Mesendoderm (in vitro differentiated cells): ENCODE measurements at regions not wholly inside any gene's neighbourhood (a gene's known extent, or its start where the extent isn't known, plus 50 kb on each side); places are given as distances from the start of the nearest gene placed in this dataset.
"Not testable (repeated sequence)": the region's sequence is repeated elsewhere in the genome, so short reads cannot be mapped to it uniquely, and the experiment has no call there.

Source experiments
- DNase-seq: peaks from one replicate; pipeline ENCODE4 v3.0.0; 2013
- H2AK5ac ChIP-seq: 2 replicates; pipeline ENCODE4 v1.6.1; 2013; ENCODE audit warnings: low read length, inconsistent platforms
- H2BK120ac ChIP-seq: 2 replicates; pipeline ENCODE4 v1.6.1; 2013; ENCODE audit warnings: low read depth, mild to moderate bottlenecking, low read length, moderate library complexity, mixed read lengths
- H2BK15ac ChIP-seq: replicated peaks from 2 replicates; pipeline ENCODE4 v1.6.1; 2013; ENCODE audit warnings: low read depth, mild to moderate bottlenecking, moderate library complexity
- H2BK5ac ChIP-seq: 2 replicates; pipeline ENCODE4 v1.6.1; 2013; ENCODE audit warnings: low read length, inconsistent platforms
- H3K18ac ChIP-seq: 2 replicates; pipeline ENCODE4 v1.6.1; 2013; ENCODE audit warnings: mild to moderate bottlenecking, low read length, mixed read lengths
- H3K23ac ChIP-seq: one replicate; pipeline ENCODE4 v1.6.1; 2013; ENCODE audit warnings: low read length
- H3K27ac ChIP-seq: 2 replicates; pipeline ENCODE4 v1.5.1; 2013; ENCODE audit warnings: low read depth, mild to moderate bottlenecking, inconsistent platforms, low read length, moderate library complexity
- H3K27me3 ChIP-seq: 2 replicates; pipeline ENCODE4 v1.6.1; 2013; ENCODE audit warnings: low read length, control low read depth, mild to moderate bottlenecking, inconsistent platforms; ENCODE audit not compliant: insufficient read depth, poor library complexity
- H3K36me3 ChIP-seq: 2 replicates; pipeline ENCODE4 v1.6.1; 2013; ENCODE audit warnings: low read length, inconsistent platforms; ENCODE audit not compliant: control insufficient read depth, insufficient read depth
- H3K4ac ChIP-seq: one replicate; pipeline ENCODE4 v1.6.1; 2013; ENCODE audit warnings: low read depth, mild to moderate bottlenecking, low read length, moderate library complexity
- H3K4me1 ChIP-seq: 2 replicates; pipeline ENCODE4 v1.6.1; 2013; ENCODE audit warnings: low read depth, low read length, inconsistent platforms; ENCODE audit not compliant: control insufficient read depth
- H3K4me2 ChIP-seq: 2 replicates; pipeline ENCODE4 v1.6.1; 2013; ENCODE audit warnings: low read length
- H3K4me3 ChIP-seq: 2 replicates; pipeline ENCODE4 v1.5.1; 2013; ENCODE audit warnings: mild to moderate bottlenecking, low read length
- H3K56ac ChIP-seq: one replicate; pipeline ENCODE4 v1.6.1; 2013; ENCODE audit warnings: low read length
- H3K79me1 ChIP-seq: 2 replicates; pipeline ENCODE4 v1.6.1; 2013; ENCODE audit warnings: low read length, inconsistent platforms
- H3K79me2 ChIP-seq: 2 replicates; pipeline ENCODE4 v1.6.1; 2013; ENCODE audit warnings: mild to moderate bottlenecking, low read length; ENCODE audit not compliant: control insufficient read depth, insufficient read depth
- H3K9ac ChIP-seq: 2 replicates; pipeline ENCODE4 v1.6.1; 2013; ENCODE audit warnings: low read length, inconsistent platforms
- H4K5ac ChIP-seq: one replicate; pipeline ENCODE4 v1.6.1; 2013; ENCODE audit warnings: low read length
- H4K8ac ChIP-seq: one replicate; pipeline ENCODE4 v1.6.1; 2013; ENCODE audit warnings: low read depth, mild to moderate bottlenecking, control low read depth, low read length, moderate library complexity
- WGBS: extraction: QIAGEN DNeasy Blood & Tissue Kit; methylation state at CpG from one replicate; pipeline ENCODE4 v1.1.7; 2013; ENCODE audit warnings: low lambda C conversion rate, missing lambda C conversion rate; ENCODE audit not compliant: insufficient coverage; ENCODE audit errors: extremely low coverage; 5-methylcytosine and 5-hydroxymethylcytosine counted together

DNA sequence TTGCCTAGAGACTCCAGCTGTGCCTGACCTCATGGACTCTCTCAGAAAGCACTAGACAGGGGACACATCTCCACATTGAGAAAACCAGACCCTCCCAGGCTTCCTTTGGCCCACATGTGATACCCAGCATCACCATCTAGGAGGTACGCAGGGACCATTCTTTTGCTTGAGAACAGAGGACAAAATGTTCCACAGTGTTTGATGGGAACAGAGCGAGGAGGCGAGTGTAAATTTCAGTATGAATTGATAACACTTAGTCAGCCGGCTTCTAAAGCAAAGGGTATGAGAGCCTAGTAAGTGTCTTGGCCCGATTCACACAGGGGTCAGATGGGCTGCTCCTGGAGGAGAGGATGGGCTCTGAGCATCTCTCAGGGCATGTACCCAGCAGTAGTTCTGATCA, 1052.4 kb downstream of the BCL11B start:
- Histone ChIP-seq H3K4me1 (no peaks in the 10 kb centered on the region), H4K8ac (no peak overlapping the region), H3K4me3 (no peak overlapping the region), H4K5ac (no peak overlapping the region), H2BK15ac (no peak overlapping the region), H3K27ac (no peak overlapping the region), H3K23ac (no peak overlapping the region), H3K4me2 (no peak overlapping the region), H3K27me3 (no peaks in the 10 kb centered on the region), H2BK5ac (no peak overlapping the region), H3K79me1 (no peaks in the 10 kb centered on the region), H3K36me3 (no peaks in the 10 kb centered on the region), H3K9ac (no peak overlapping the region), H3K56ac (no peak overlapping the region), H3K18ac (no peak overlapping the region), H2BK120ac (no peak overlapping the region), H3K79me2 (no peaks in the 10 kb centered on the region), H2AK5ac (no peak overlapping the region), H3K4ac (no peak overlapping the region)
- no peak for DNase-seq
- no CpG with 5 or more reads among the region's 5 CpGs for WGBS

DNA sequence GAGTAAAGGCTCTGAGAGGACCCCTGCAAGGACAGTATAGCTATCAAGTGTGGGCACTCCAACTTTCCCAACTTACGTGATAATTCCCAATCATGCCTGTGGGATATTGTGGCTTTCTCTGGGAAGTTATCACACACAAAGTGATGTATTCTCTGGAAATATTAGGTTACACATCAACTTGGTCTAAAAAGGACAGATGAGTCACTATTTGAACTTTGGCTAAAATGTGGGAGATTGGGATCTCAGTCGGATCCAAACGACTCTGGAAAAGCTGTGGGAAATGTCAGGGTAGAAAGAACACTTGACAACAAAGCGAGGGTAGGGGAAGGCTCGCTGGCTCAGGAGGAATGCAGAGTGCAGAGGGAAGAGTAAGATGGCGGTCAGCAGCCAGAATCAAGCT, 1048.9 kb downstream of the BCL11B start:
- H2BK15ac ChIP-seq = no peak overlapping the region
- H3K9ac ChIP-seq = no peak overlapping the region
- H4K8ac ChIP-seq = no peak overlapping the region
- no peaks in the 10 kb centered on the region for H3K4me1 ChIP-seq
- no peaks in the 10 kb centered on the region for H3K27me3 ChIP-seq
- no peak overlapping the region for H3K4me3 ChIP-seq
- H3K4ac ChIP-seq = no peak overlapping the region
- no peak for DNase-seq
- no peaks in the 10 kb centered on the region for H3K79me2 ChIP-seq
- H3K79me1 ChIP-seq = no peaks in the 10 kb centered on the region
- no peak overlapping the region for H2BK5ac ChIP-seq
- H4K5ac ChIP-seq = no peak overlapping the region
- H2AK5ac ChIP-seq = no peak overlapping the region
- no peak overlapping the region for H3K23ac ChIP-seq
- H3K27ac ChIP-seq = no peak overlapping the region
- H3K18ac ChIP-seq = no peak overlapping the region
- H3K36me3 ChIP-seq = no peaks in the 10 kb centered on the region
- no peak overlapping the region for H2BK120ac ChIP-seq
- H3K56ac ChIP-seq = no peak overlapping the region
- WGBS = no CpG with 5 or more reads among the region's 6 CpGs
- H3K4me2 ChIP-seq = no peak overlapping the region

DNA sequence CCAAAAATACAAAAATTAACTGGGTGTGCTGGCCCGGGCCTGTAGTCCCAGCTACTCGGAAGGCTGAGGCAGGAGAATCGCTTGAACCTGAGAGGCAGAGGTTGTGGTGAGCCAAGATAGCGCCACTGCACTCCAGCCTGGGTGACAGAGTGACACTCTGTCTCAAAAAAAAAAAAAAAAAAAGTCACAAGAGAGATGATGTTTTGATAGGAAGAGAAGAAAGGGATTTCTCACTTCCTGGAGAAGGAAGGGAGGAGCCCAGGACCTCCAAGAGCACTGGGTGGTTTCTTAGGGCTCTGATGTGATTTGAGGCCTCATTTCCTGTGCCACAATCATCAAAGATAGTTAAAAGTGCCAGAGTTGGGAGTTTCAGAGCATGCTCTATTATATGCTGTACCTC, 1048.3 kb downstream of the BCL11B start:
- not testable (repeated sequence) for H3K4me1 ChIP-seq, H2BK120ac ChIP-seq, H2BK15ac ChIP-seq, H3K18ac ChIP-seq, H2BK5ac ChIP-seq, H3K79me1 ChIP-seq, H3K56ac ChIP-seq, H3K4me3 ChIP-seq, H3K23ac ChIP-seq, DNase-seq, H3K4ac ChIP-seq, H4K8ac ChIP-seq, H2AK5ac ChIP-seq, H3K79me2 ChIP-seq, H3K27ac ChIP-seq, H3K36me3 ChIP-seq, H4K5ac ChIP-seq, H3K4me2 ChIP-seq, H3K9ac ChIP-seq, H3K27me3 ChIP-seq
- no CpG with 5 or more reads among the region's 4 CpGs for whole genome bisulfite sequencing

DNA sequence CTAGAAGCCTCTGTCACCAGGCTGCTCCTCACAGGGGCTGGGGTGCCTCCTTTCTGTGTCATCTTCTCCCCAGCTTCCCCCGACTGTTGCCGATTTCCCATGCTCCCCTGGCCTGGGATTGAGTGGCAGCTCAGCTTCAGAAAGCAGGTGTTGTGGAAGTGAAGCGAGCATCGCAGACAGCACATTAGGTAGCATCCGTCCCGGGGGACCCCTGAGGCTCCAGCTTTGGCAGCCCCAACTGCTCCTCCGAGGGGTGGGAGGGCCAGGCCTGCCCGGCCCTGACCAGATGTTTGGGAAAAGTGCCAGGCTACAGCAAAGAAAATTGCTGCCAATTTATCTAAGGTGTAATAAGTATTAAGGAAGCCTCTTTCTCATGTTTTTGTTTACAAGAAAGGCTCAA, 1045.6 kb downstream of the BCL11B start:
- Histone ChIP-seq H3K36me3 (no peaks in the 10 kb centered on the region), H2BK5ac (no peak overlapping the region), H3K23ac (no peak overlapping the region), H2BK120ac (no peak overlapping the region), H3K27me3 (no peaks in the 10 kb centered on the region), H3K4me3 (no peak overlapping the region), H3K56ac (no peak overlapping the region), H3K4me1 (no peaks in the 10 kb centered on the region), H3K79me2 (no peaks in the 10 kb centered on the region), H3K79me1 (no peaks in the 10 kb centered on the region), H4K8ac (no peak overlapping the region), H4K5ac (no peak overlapping the region), H3K18ac (no peak overlapping the region), H3K9ac (no peak overlapping the region), H3K27ac (no peak overlapping the region), H3K4ac (no peak overlapping the region), H3K4me2 (no peak overlapping the region), H2BK15ac (no peak overlapping the region), H2AK5ac (no peak overlapping the region)
- no peak for DNase-seq
- WGBS = no CpG with 5 or more reads among the region's 8 CpGs

DNA sequence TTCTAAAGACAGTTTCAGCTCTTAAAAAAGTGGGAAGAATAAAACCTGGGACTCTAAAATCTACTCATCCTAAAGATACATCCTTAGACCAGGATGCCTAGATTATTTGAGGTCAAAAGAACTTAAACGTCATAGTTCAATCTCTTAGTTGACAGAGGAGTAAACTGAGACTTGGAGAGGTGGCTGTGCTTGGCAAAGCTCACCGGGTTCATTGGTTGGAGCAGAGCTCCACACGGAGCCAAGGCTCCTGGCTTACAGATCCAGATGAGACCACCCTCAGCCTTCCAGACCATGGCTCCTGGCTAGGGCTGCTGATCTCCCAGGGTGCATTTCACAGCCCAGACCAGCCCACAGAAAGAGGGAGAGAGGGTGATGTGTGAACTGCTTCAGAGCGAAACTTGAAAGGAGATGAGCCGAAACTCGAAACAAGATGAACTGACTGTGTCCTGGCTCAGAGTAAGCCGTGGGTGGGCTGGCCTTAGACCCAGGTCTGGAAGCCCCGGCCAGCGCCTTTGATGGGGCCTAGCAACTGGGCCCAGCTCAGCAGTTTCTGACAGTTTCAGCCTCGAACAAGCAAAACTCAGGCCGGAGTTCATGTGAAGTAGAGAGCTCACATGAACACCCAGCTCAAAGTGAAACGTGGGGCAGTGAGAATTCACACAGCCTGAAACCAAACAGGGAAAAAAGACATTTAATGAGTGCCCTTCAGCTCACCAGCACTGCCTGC, 1044.8 kb downstream of the BCL11B start:
- Histone ChIP-seq H3K36me3 (no peaks in the 10 kb centered on the region), H2BK5ac (no peak overlapping the region), H3K18ac (no peak overlapping the region), H3K79me2 (no peaks in the 10 kb centered on the region), H2BK15ac (no peak overlapping the region), H3K27me3 (no peaks in the 10 kb centered on the region), H3K4me1 (no peaks in the 10 kb centered on the region), H3K23ac (no peak overlapping the region), H3K9ac (no peak overlapping the region), H4K8ac (no peak overlapping the region), H3K4ac (no peak overlapping the region), H3K79me1 (no peaks in the 10 kb centered on the region), H3K4me2 (no peak overlapping the region), H4K5ac (no peak overlapping the region), H3K27ac (no peak overlapping the region), H3K56ac (no peak overlapping the region), H2AK5ac (no peak overlapping the region), H2BK120ac (no peak overlapping the region), H3K4me3 (no peak overlapping the region)
- WGBS = no CpG with 5 or more reads among the region's 12 CpGs
- DNase-seq = no peak

DNA sequence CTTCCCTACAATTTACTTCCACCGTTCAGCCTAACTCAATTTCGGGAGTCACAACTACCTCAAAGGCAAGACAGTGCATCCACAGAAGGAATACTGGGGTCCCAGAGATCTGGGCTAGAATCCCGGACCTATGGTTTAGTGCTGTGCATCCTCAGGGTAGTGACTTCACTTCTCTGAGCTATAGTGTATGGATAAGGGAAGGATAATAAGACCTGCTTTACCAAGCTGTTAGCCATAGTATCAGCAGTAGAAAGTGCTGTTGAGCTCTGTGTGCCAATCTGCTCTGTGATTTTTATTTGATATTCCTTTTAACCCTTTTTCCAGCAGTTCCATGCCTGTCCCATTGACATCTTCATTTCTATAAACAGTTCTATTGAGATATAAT, 1044.3 kb downstream of the BCL11B start:
- Histone ChIP-seq H3K18ac (no peak overlapping the region), H3K9ac (no peak overlapping the region), H3K4me1 (no peaks in the 10 kb centered on the region), H4K8ac (no peak overlapping the region), H3K4me3 (no peak overlapping the region), H3K56ac (no peak overlapping the region), H2BK15ac (no peak overlapping the region), H2BK5ac (no peak overlapping the region), H3K36me3 (no peaks in the 10 kb centered on the region), H3K27me3 (no peaks in the 10 kb centered on the region), H4K5ac (no peak overlapping the region), H3K27ac (no peak overlapping the region), H2BK120ac (no peak overlapping the region), H3K23ac (no peak overlapping the region), H3K79me2 (no peaks in the 10 kb centered on the region), H3K79me1 (no peaks in the 10 kb centered on the region), H3K4me2 (no peak overlapping the region), H2AK5ac (no peak overlapping the region), H3K4ac (no peak overlapping the region)
- no CpG with 5 or more reads among the region's 3 CpGs for WGBS
- DNase-seq = no peak
